Prostate gland (tissue), 2 donors: ENCODE measurements at regions not wholly inside any gene's neighbourhood (a gene's known extent, or its start where the extent isn't known, plus 50 kb on each side); places are given as distances from the start of the nearest gene placed in this dataset.

Source experiments
- POLR2A ChIP-seq: fragments of 450-650 bp; IDR thresholded peaks from one replicate; pipeline ENCODE4 v1.6.1; 2016; ENCODE audit warnings: antibody characterized with exemption, mild to moderate bottlenecking
- POLR2AphosphoS5 ChIP-seq: sonication (generic); formaldehyde crosslinking; IDR thresholded peaks from one replicate; pipeline ENCODE4 v1.6.1; 2017; ENCODE audit warnings: antibody characterized with exemption
- TF ChIP-seq, protein P1 (sequence below), 4 experiments: fragments of 200-600 bp in 2 of 4; fragments of 450-650 bp in 2 of 4; sonication (generic) in 2 of 4; IDR thresholded peaks; 1 replicate in 3 of 4; 2 replicates in 1 of 4; pipeline ENCODE4 v1.5.1; 2016 to 2019; ENCODE audit warnings: antibody characterized with exemption in 4 of 4, mild to moderate bottlenecking in 2 of 4, moderate library complexity in 2 of 4

GRCh38 chr7:19352305-19352695 lies 207.1 kb upstream of the FERD3L start:
- TF ChIP-seq, protein P1, sequence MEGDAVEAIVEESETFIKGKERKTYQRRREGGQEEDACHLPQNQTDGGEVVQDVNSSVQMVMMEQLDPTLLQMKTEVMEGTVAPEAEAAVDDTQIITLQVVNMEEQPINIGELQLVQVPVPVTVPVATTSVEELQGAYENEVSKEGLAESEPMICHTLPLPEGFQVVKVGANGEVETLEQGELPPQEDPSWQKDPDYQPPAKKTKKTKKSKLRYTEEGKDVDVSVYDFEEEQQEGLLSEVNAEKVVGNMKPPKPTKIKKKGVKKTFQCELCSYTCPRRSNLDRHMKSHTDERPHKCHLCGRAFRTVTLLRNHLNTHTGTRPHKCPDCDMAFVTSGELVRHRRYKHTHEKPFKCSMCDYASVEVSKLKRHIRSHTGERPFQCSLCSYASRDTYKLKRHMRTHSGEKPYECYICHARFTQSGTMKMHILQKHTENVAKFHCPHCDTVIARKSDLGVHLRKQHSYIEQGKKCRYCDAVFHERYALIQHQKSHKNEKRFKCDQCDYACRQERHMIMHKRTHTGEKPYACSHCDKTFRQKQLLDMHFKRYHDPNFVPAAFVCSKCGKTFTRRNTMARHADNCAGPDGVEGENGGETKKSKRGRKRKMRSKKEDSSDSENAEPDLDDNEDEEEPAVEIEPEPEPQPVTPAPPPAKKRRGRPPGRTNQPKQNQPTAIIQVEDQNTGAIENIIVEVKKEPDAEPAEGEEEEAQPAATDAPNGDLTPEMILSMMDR (IDR thresholded peaks at IDR 0.05), result no peak
- TF ChIP-seq POLR2AphosphoS5, result no peak
- no peak for TF ChIP-seq POLR2A
